SHP77 (cell line): ENCODE measurements at regions not wholly inside any gene's neighbourhood (a gene's known extent, or its start where the extent isn't known, plus 50 kb on each side); places are given as distances from the start of the nearest gene placed in this dataset.

Experiments used
- DNase-seq, 2 experiments: peaks; one replicate each; lab custom pipeline; 2025; lab: John Stamatoyannopoulos, UW

DNA sequence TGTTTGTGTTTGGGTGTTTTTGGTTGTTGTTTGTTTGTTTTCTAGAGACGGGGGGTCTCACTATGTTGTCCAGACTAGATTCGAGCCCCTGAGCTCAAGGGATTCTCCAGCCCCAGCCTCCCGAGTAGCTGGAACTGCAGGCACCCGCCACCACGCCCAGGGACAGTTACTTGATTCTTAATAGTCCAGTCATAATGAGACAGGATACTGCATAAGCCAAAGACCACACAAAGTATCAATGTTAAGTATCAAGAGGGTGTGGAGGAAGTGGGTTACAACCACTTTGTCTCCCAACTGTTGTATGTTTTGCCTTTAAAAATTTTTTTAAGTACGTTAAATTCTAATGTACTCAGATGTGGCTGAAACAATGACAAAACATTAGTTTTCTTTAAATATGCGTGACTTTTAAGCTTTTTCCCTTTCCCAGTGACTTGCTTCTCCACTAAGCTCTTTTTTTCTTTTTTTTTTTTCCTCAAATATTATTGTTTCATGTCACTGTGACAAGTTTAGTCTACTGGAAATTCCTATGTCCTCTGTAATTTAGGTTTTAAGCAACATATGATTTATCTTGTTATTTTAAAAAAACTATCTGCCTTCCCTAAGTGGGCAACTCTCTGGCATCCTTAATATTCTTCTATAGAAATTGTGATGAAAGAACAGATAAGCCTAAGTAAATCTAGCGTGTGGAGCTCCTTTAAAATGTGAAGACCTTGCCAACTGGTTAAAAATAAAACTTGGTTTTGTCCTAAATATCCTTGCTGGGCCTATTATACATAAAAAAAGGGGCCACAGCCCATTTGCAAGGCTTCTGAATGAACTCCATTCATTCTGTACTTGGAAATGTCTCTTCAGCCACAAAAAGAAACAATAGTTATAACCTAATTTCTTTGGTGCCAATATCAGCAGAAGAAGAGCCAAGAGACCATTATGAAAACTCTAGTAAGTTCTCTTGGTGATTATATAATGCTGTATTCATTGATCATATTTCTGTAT, 56.2 kb upstream of the DPH5 start:
- no peak for DNase-seq

DNA sequence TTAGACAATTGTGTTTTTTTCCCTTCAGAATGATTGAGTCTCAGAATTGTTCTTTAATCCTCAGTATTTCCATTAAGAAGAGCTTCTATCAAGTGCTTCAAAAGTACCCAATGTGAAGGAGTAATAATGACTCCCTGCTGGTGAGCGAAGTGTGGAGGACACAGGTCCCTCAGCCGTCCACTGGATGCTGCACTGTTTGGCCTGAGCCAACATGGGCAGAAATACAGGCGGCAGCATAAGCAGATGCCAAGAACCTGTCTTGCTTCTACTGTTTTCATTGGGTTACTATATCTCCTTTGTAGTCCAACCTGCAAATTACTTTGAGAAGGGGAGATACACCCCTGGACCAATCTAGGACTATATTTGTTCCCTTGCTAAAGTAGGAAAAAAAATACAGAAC, 55.3 kb upstream of the DPH5 start:
- no peak for DNase-seq

DNA sequence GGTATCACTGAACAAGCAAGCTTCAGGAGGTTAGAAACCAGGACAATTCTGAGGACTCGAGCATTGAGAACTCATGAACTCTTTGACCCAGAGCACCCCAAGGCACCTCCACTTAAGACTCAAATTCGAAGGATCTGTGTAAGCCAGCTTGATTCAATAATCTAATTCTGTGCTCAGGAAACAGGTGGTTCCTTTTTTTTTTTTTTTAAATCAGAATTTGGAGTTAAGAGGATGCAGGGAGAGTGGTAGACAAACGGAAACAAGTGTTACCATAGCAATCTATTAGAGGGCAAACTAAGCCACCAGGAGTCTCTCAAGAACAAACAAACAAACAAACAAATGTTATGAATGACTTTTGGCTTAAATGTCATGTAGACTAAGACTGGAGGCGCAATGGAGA, 53.8 kb upstream of the DPH5 start:
- no peak for DNase-seq

DNA sequence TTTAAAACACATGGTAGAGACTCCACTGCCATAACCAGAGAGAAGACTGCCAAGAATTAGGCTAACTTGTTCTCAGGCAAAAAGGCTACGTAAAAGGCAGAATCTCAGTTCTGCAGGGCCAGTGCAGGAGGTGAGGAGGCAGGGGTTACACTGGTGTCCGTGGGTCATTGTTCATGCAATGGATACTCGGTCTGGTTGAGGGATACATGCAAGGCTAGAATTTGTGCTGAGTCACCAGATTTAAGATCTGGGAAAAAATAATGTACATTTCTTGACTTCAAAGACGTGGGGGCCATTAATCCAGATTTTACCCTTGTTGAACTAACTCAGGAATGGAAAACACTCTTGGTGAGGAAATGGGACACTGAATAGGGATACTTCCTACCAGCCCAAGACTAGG, 52.3 kb upstream of the DPH5 start:
- DNase-seq: no peak

DNA sequence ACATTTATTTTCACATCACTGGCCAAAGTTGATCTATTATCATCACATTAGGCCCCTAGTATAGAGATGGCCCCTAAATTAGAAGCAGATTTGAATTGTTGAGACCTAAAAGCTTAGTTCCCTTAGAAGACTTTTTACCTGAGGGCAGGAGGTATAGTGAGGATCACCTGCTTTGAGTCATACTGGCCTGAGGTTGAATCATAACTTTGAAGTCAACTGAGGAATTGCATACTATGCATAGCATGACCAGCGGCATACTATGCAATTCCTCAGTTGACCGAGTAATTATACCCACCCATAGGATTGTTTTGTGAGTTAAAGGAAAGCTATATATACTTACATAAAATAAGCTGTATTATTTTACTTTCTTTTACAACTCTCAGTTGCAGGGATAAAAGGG, 50.3 kb upstream of the DPH5 start:
- DNase-seq: no peak
